NCI-H510A treated with DMSO at 0.1 percent for 48 hours (cell line): ENCODE measurements at regions not wholly inside any gene's neighbourhood (a gene's known extent, or its start where the extent isn't known, plus 50 kb on each side); places are given as distances from the start of the nearest gene placed in this dataset.
"Not testable (repeated sequence)": the region's sequence is repeated elsewhere in the genome, so short reads cannot be mapped to it uniquely, and the experiment has no call there.

ENCODE experiments used
- DNase-seq: peaks from one replicate; lab custom pipeline; 2025; lab: John Stamatoyannopoulos, UW

- DNase-seq, result peak; percentile 70
Measured at GRCh38 chr17:20944014-20944865, 98.6 kb downstream of the USP22 start.

GRCh38 chr17:20947708-20948107 is 95.1 kb downstream of the USP22 start:
- DNase-seq, result not testable (repeated sequence)

GRCh38 chr17:20948984-20949777 is 93.6 kb downstream of the USP22 start:
- DNase-seq, result no peak
